ENCODE measurements at regions not wholly inside any gene's neighbourhood (a gene's known extent, or its start where the extent isn't known, plus 50 kb on each side); places are given as distances from the start of the nearest gene placed in this dataset.

GRCh38 chr16:85306071-85306792 lies 194.0 kb upstream of the CIBAR2 start:
- CTCF ChIA-PET = interaction anchor here (1.1 to 5.8 kb wide), 3 partner anchors 9 to 88 kb away, joined by 3 to 31 read pairs (median 3); no protein-coding TSS in a partner anchor
- peak; percentile 39 for DNase-seq (ENCODE audit: low read depth)
- POLR2A ChIA-PET = no interaction called here
- H3K4me3 ChIP-seq (ENCODE audit: low read depth, low read length) = no peak overlapping the region
- no peak for TF ChIP-seq CTCF (IDR thresholded peaks at IDR 0.05; ENCODE audit: insufficient read depth, low read depth, low read length)
- H3K36me3 ChIP-seq (ENCODE audit: control insufficient read depth, insufficient read depth, low read length) = no peaks in the 10 kb centered on the region; the same call in 1 of the 2 replicates
- H3K27me3 ChIP-seq (ENCODE audit: control insufficient read depth, insufficient read depth, low read length) = no peaks in the 10 kb centered on the region

- ChIA-PET POLR2A (no interaction called here), CTCF (interaction anchor here (1.1 to 5.8 kb wide), 3 partner anchors 10 to 87 kb away, joined by 3 to 31 read pairs (median 3); no protein-coding TSS in a partner anchor)
- no peak for DNase-seq (ENCODE audit: low read depth)
- H3K27me3 ChIP-seq (ENCODE audit: control insufficient read depth, insufficient read depth, low read length) = no peaks in the 10 kb centered on the region
- no peak for TF ChIP-seq CTCF (IDR thresholded peaks at IDR 0.05; ENCODE audit: insufficient read depth, low read depth, low read length)
- H3K36me3 ChIP-seq (ENCODE audit: control insufficient read depth, insufficient read depth, low read length) = no peaks in the 10 kb centered on the region; the same call in 1 of the 2 replicates
- no peak overlapping the region for H3K4me3 ChIP-seq (ENCODE audit: low read depth, low read length)
Measured at GRCh38 chr16:85306793-85307551, 194.7 kb upstream of the CIBAR2 start.

- Histone ChIP-seq H3K36me3 (ENCODE audit: control insufficient read depth, insufficient read depth, low read length) (no peaks in the 10 kb centered on the region; the same call in 1 of the 2 replicates), H3K27me3 (ENCODE audit: control insufficient read depth, insufficient read depth, low read length) (no peaks in the 10 kb centered on the region), H3K4me3 (ENCODE audit: low read depth, low read length) (no peak overlapping the region)
- ChIA-PET CTCF (interaction anchor here (1.1 to 5.8 kb wide), 4 partner anchors 11 to 409 kb away, joined by 3 to 31 read pairs (median 4); no protein-coding TSS in a partner anchor), POLR2A (no interaction called here)
- no peak for DNase-seq (ENCODE audit: low read depth)
- no peak for TF ChIP-seq CTCF (IDR thresholded peaks at IDR 0.05; ENCODE audit: insufficient read depth, low read depth, low read length)
Measured at GRCh38 chr16:85307552-85308364, 195.5 kb upstream of the CIBAR2 start.

GRCh38 chr16:85308611-85309540 lies 196.6 kb upstream of the CIBAR2 start:
- CTCF ChIA-PET = interaction anchor here (1.2 to 5.8 kb wide), 3 partner anchors 12 to 408 kb away, joined by 3 to 31 read pairs (median 4); no protein-coding TSS in a partner anchor
- POLR2A ChIA-PET = no interaction called here
- Histone ChIP-seq H3K36me3 (ENCODE audit: control insufficient read depth, insufficient read depth, low read length) (no peaks in the 10 kb centered on the region; the same call in 1 of the 2 replicates), H3K27me3 (ENCODE audit: control insufficient read depth, insufficient read depth, low read length) (no peaks in the 10 kb centered on the region), H3K4me3 (ENCODE audit: low read depth, low read length) (no peak overlapping the region)
- DNase-seq (ENCODE audit: low read depth) = no peak
- no peak for TF ChIP-seq CTCF (IDR thresholded peaks at IDR 0.05; ENCODE audit: insufficient read depth, low read depth, low read length)

All from BJ (cell line).